ENCODE measurements at regions not wholly inside any gene's neighbourhood (a gene's known extent, or its start where the extent isn't known, plus 50 kb on each side); places are given as distances from the start of the nearest gene placed in this dataset.
"Not testable (repeated sequence)": the region's sequence is repeated elsewhere in the genome, so short reads cannot be mapped to it uniquely, and the experiment has no call there.

- H3K36me3 ChIP-seq (ENCODE audit: low read length), result no peaks in the 10 kb centered on the region
- no peaks in the 10 kb centered on the region for H4K20me1 ChIP-seq (ENCODE audit: low read depth, low read length)
- no peaks in the 10 kb centered on the region for H3K9me3 ChIP-seq (ENCODE audit: insufficient read depth, low read length)
- TF ChIP-seq EZH2phosphoT487 (conservative IDR thresholded peaks at IDR 0.05; ENCODE audit: low read length) (no peak), CTCF (IDR thresholded peaks at IDR 0.05; ENCODE audit: insufficient read depth, low read length, poor library complexity, severe bottlenecking) (no peak)
- no peak overlapping the region for H3K4me2 ChIP-seq (ENCODE audit: low read depth, low read length, poor library complexity, severe bottlenecking)
- H3K9me2 ChIP-seq (replicated peaks; ENCODE audit: insufficient read depth, low read length), result no peaks in the 10 kb centered on the region
- no peak overlapping the region for H3K27ac ChIP-seq (ENCODE audit: low read depth, low read length)
- H3F3A ChIP-seq (ENCODE audit: insufficient read depth), result no peaks in the 10 kb centered on the region
- no peak overlapping the region for H2AFZ ChIP-seq (ENCODE audit: low read depth, low read length, severe bottlenecking)
- H3K4me3 ChIP-seq (ENCODE audit: insufficient read depth, low read length, poor library complexity, severe bottlenecking), result no peak overlapping the region
- no peaks in the 10 kb centered on the region for H3K79me2 ChIP-seq (ENCODE audit: insufficient read depth, low read length)
- H3K27me3 ChIP-seq (ENCODE audit: low read length), result no peaks in the 10 kb centered on the region
- no peak overlapping the region for H3K9ac ChIP-seq (ENCODE audit: low read length)
Observed at GRCh38 chr3:147702509-147702908, 293.3 kb downstream of the ZIC1 start.

- Histone ChIP-seq H3K9me3 (ENCODE audit: insufficient read depth, low read length) (no peaks in the 10 kb centered on the region), H3K27ac (ENCODE audit: low read depth, low read length) (no peak overlapping the region), H3K4me3 (ENCODE audit: insufficient read depth, low read length, poor library complexity, severe bottlenecking) (no peak overlapping the region), H3F3A (ENCODE audit: insufficient read depth) (no peaks in the 10 kb centered on the region), H3K79me2 (ENCODE audit: insufficient read depth, low read length) (no peaks in the 10 kb centered on the region), H4K20me1 (ENCODE audit: low read depth, low read length) (no peaks in the 10 kb centered on the region), H2AFZ (ENCODE audit: low read depth, low read length, severe bottlenecking) (no peak overlapping the region), H3K4me2 (ENCODE audit: low read depth, low read length, poor library complexity, severe bottlenecking) (no peak overlapping the region), H3K27me3 (ENCODE audit: low read length) (no peaks in the 10 kb centered on the region), H3K9ac (ENCODE audit: low read length) (no peak overlapping the region), H3K9me2 (replicated peaks; ENCODE audit: insufficient read depth, low read length) (no peaks in the 10 kb centered on the region), H3K36me3 (ENCODE audit: low read length) (no peaks in the 10 kb centered on the region)
- TF ChIP-seq CTCF (IDR thresholded peaks at IDR 0.05; ENCODE audit: insufficient read depth, low read length, poor library complexity, severe bottlenecking) (no peak), EZH2phosphoT487 (conservative IDR thresholded peaks at IDR 0.05; ENCODE audit: low read length) (no peak)
Observed at GRCh38 chr3:147705651-147706051, 296.5 kb downstream of the ZIC1 start.

GRCh38 chr3:147710753-147711152 is 301.6 kb downstream of the ZIC1 start:
- H2AFZ ChIP-seq (ENCODE audit: low read depth, low read length, severe bottlenecking); H3F3A ChIP-seq (ENCODE audit: insufficient read depth); H3K4me3 ChIP-seq (ENCODE audit: insufficient read depth, low read length, poor library complexity, severe bottlenecking); H3K79me2 ChIP-seq (ENCODE audit: insufficient read depth, low read length); H3K36me3 ChIP-seq (ENCODE audit: low read length); H3K27me3 ChIP-seq (ENCODE audit: low read length); H3K9ac ChIP-seq (ENCODE audit: low read length); H3K4me2 ChIP-seq (ENCODE audit: low read depth, low read length, poor library complexity, severe bottlenecking); H3K9me2 ChIP-seq (replicated peaks; ENCODE audit: insufficient read depth, low read length); H3K9me3 ChIP-seq (ENCODE audit: insufficient read depth, low read length); H3K27ac ChIP-seq (ENCODE audit: low read depth, low read length); H4K20me1 ChIP-seq (ENCODE audit: low read depth, low read length): not testable (repeated sequence)

- Histone ChIP-seq H3K4me2 (ENCODE audit: low read depth, low read length, poor library complexity, severe bottlenecking) (no peak overlapping the region), H3K9me3 (ENCODE audit: insufficient read depth, low read length) (no peaks in the 10 kb centered on the region), H3K36me3 (ENCODE audit: low read length) (no peaks in the 10 kb centered on the region), H3K9ac (ENCODE audit: low read length) (no peak overlapping the region), H3F3A (ENCODE audit: insufficient read depth) (no peaks in the 10 kb centered on the region), H3K79me2 (ENCODE audit: insufficient read depth, low read length) (no peaks in the 10 kb centered on the region), H3K4me3 (ENCODE audit: insufficient read depth, low read length, poor library complexity, severe bottlenecking) (no peak overlapping the region), H2AFZ (ENCODE audit: low read depth, low read length, severe bottlenecking) (no peak overlapping the region), H4K20me1 (ENCODE audit: low read depth, low read length) (no peaks in the 10 kb centered on the region), H3K27me3 (ENCODE audit: low read length) (no peaks in the 10 kb centered on the region), H3K9me2 (replicated peaks; ENCODE audit: insufficient read depth, low read length) (no peaks in the 10 kb centered on the region), H3K27ac (ENCODE audit: low read depth, low read length) (no peak overlapping the region)
- TF ChIP-seq EZH2phosphoT487 (conservative IDR thresholded peaks at IDR 0.05; ENCODE audit: low read length) (no peak), CTCF (IDR thresholded peaks at IDR 0.05; ENCODE audit: insufficient read depth, low read length, poor library complexity, severe bottlenecking) (no peak)
Observed at GRCh38 chr3:147712357-147712756, 303.2 kb downstream of the ZIC1 start.

GRCh38 chr3:147712758-147713157 is 303.6 kb downstream of the ZIC1 start:
- H3K36me3 ChIP-seq (ENCODE audit: low read length); H3K27ac ChIP-seq (ENCODE audit: low read depth, low read length); H3K9me2 ChIP-seq (replicated peaks; ENCODE audit: insufficient read depth, low read length); H2AFZ ChIP-seq (ENCODE audit: low read depth, low read length, severe bottlenecking); H3K4me2 ChIP-seq (ENCODE audit: low read depth, low read length, poor library complexity, severe bottlenecking); H4K20me1 ChIP-seq (ENCODE audit: low read depth, low read length); H3K79me2 ChIP-seq (ENCODE audit: insufficient read depth, low read length); H3K27me3 ChIP-seq (ENCODE audit: low read length); H3K4me3 ChIP-seq (ENCODE audit: insufficient read depth, low read length, poor library complexity, severe bottlenecking); H3F3A ChIP-seq (ENCODE audit: insufficient read depth); H3K9ac ChIP-seq (ENCODE audit: low read length); H3K9me3 ChIP-seq (ENCODE audit: insufficient read depth, low read length): not testable (repeated sequence)
